C4-2B (cell line): ENCODE measurements at regions not wholly inside any gene's neighbourhood (a gene's known extent, or its start where the extent isn't known, plus 50 kb on each side); places are given as distances from the start of the nearest gene placed in this dataset.
"Not testable (repeated sequence)": the region's sequence is repeated elsewhere in the genome, so short reads cannot be mapped to it uniquely, and the experiment has no call there.

Experiments used
- H3K27ac ChIP-seq: fragments of 450-650 bp; 2 replicates; pipeline ENCODE4 v1.5.1; 2017
- ZFX ChIP-seq: fragments of 450-650 bp; IDR thresholded peaks from 2 replicates; pipeline ENCODE4 v1.6.1; 2017
- TF ChIP-seq, protein P1 (sequence below): fragments of 450-650 bp; conservative IDR thresholded peaks from 2 replicates; pipeline ENCODE4 v1.5.1; 2017; ENCODE audit warnings: mild to moderate bottlenecking

- no peak for TF ChIP-seq ZFX
- TF ChIP-seq, protein P1, sequence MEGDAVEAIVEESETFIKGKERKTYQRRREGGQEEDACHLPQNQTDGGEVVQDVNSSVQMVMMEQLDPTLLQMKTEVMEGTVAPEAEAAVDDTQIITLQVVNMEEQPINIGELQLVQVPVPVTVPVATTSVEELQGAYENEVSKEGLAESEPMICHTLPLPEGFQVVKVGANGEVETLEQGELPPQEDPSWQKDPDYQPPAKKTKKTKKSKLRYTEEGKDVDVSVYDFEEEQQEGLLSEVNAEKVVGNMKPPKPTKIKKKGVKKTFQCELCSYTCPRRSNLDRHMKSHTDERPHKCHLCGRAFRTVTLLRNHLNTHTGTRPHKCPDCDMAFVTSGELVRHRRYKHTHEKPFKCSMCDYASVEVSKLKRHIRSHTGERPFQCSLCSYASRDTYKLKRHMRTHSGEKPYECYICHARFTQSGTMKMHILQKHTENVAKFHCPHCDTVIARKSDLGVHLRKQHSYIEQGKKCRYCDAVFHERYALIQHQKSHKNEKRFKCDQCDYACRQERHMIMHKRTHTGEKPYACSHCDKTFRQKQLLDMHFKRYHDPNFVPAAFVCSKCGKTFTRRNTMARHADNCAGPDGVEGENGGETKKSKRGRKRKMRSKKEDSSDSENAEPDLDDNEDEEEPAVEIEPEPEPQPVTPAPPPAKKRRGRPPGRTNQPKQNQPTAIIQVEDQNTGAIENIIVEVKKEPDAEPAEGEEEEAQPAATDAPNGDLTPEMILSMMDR = no peak
- no peak overlapping the region for H3K27ac ChIP-seq
Observed at GRCh38 chr7:86444245-86444644, 199.5 kb upstream of the GRM3 start.

DNA sequence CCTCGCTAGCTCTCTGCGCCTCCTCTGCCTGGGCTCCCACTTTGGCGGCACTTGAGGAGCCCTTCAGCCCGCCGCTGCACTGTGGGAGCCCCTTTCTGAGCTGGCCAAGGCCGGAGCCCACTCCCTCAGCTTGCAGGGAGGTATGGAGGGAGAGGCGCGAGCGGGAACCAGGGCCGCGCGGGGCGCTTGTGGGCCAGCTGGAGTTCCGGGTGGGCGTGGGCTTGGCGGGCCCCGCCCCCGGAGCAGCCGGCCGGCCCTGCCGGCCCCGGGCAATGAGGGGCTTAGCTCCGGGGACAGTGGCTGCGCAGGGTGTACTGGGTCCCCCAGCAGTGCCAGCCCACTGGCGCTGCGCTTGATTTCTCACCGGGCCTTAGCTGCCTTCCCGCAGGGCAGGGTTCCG lies 203.3 kb upstream of the GRM3 start:
- H3K27ac ChIP-seq = not testable (repeated sequence)

- TF ChIP-seq, protein P1 = no peak
- no peak for TF ChIP-seq ZFX
- no peak overlapping the region for H3K27ac ChIP-seq
Observed at GRCh38 chr7:86437951-86438450, 205.7 kb upstream of the GRM3 start.

GRCh38 chr7:86431761-86432160 lies 211.9 kb upstream of the GRM3 start:
- no peak overlapping the region for H3K27ac ChIP-seq
- TF ChIP-seq ZFX = no peak
- TF ChIP-seq, protein P1 = no peak

GRCh38 chr7:86411814-86412213 lies 231.9 kb upstream of the GRM3 start:
- H3K27ac ChIP-seq = no peak overlapping the region
- no peak for TF ChIP-seq ZFX
- TF ChIP-seq, protein P1 = no peak

DNA sequence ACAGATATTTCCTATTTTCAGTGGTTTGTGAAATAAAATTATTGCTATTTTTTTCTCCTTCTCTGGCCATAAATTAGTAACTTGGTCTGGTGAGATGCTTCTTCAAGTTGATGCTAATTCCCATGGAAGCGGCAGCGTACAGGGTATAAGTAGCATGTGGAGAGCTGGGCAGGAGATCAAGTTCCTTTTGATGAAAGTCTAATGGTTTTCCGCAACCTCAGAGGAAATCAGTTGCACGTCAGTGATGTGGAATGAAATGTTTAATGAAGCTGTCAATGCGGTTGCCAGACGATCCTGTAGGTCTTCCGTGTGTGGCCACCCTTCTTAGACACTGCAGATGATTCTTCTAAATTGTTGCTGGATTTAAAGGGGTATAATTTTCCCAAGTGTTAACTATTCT lies 236.4 kb upstream of the GRM3 start:
- no peak overlapping the region for H3K27ac ChIP-seq
- TF ChIP-seq, protein P1 = no peak
- no peak for TF ChIP-seq ZFX

DNA sequence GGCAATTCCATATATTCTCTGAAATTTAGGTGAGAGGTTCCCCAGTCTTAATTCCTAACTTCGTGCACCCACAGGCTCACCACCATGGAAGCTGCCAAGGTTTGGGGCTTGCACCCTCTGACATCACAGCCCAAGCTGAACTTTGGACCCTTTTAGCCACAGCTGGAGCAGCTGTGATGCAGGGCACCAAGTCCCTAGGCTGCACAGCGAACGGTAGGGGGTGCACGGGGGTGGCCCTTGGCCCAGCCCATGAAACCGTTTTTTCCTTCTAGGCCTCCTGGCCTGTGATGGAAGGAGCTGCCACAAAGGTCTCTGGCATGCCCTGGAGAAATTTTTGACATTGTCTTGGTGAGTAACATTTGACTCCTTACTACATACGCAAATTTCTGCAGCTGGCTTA lies 251.9 kb upstream of the GRM3 start:
- TF ChIP-seq, protein P1 = no peak
- no peak for TF ChIP-seq ZFX
- no peak overlapping the region for H3K27ac ChIP-seq

GRCh38 chr7:86375602-86376001 lies 268.1 kb upstream of the GRM3 start:
- H3K27ac ChIP-seq = not testable (repeated sequence)

GRCh38 chr7:86372262-86372661 lies 271.4 kb upstream of the GRM3 start:
- no peak for TF ChIP-seq ZFX
- TF ChIP-seq, protein P1 = no peak
- H3K27ac ChIP-seq = no peak overlapping the region
